ENCODE measurements at regions not wholly inside any gene's neighbourhood (a gene's known extent, or its start where the extent isn't known, plus 50 kb on each side); places are given as distances from the start of the nearest gene placed in this dataset.

DNA sequence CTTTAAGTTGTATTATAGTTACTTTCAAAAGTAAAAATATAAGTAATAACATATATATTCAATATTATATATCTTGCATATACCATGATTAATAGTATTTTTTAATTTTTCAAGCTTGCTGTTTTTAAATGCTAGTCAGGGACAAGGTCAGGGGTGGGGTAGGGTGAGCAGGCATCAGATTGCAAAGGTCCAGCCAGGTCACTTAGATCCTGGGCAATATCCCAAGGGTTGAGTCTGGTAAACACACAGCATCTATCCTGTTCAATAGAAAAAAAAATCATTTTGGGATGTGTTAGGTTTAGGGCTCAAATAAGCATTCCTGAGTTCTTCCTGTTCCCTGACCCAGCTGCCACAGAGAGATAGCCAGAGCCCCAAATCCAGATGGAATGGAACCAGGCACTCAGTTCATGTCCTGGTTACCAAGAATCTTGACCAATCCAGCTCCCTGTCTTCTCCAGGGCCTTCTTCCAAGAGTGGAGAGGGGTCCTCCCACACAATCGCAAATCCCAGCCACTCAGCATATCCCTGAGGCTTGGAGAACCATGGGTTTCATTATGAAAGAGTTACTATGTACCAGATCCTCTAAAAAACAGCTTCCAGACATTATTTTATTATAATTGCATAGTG lies 134.9 kb upstream of the TOP1 start:
- DNase-seq (ENCODE audit: low spot score) (no peak), FAIRE-seq (no peak), ATAC-seq (no peak)
- no peaks in the 10 kb centered on the region for H3K9me3 ChIP-seq (ENCODE audit: low read length)
- in situ Hi-C loops (cut with HindIII; ENCODE audit: extremely low pct_ligation_motif_present, low pct_unique_long_range_greater_than_20kb) = no loop called here
- no peaks in the 10 kb centered on the region for H3K4me1 ChIP-seq (ENCODE audit: insufficient read depth, low read length)
- H2AFZ ChIP-seq (ENCODE audit: low read length) = no peak overlapping the region
- no peak for TF ChIP-seq ZNF326 (CRISPR knock-in tag; IDR thresholded peaks at IDR 0.05; ENCODE audit: borderline replicate concordance)
- TF ChIP-seq, protein P1, sequence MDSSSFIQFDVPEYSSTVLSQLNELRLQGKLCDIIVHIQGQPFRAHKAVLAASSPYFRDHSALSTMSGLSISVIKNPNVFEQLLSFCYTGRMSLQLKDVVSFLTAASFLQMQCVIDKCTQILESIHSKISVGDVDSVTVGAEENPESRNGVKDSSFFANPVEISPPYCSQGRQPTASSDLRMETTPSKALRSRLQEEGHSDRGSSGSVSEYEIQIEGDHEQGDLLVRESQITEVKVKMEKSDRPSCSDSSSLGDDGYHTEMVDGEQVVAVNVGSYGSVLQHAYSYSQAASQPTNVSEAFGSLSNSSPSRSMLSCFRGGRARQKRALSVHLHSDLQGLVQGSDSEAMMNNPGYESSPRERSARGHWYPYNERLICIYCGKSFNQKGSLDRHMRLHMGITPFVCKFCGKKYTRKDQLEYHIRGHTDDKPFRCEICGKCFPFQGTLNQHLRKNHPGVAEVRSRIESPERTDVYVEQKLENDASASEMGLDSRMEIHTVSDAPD (CRISPR knock-in tag; IDR thresholded peaks at IDR 0.05) = no peak
- no peak overlapping the region for H3K9ac ChIP-seq (ENCODE audit: insufficient read depth, low read depth, low read length)
- no peak overlapping the region for H3K27ac ChIP-seq (ENCODE audit: extremely low read length, insufficient read depth, low read length)
- peaks cover 3 to 13% of the 10 kb centered on the region in 2 experiments; a peak in 3 of 5 replicates for H3K27me3 ChIP-seq (ENCODE audit: control insufficient read depth in 1 of 2, insufficient read depth in 2 of 2, low read length in 2 of 2)
- POLR2A ChIA-PET = no interaction called here
- no peaks in the 10 kb centered on the region for H3K79me2 ChIP-seq (ENCODE audit: insufficient read depth, low read length)
- BruUV-seq (replicated peaks) = no TSS peak
- CTCF ChIA-PET (ENCODE audit: low intra/inter-chr PET ratio, low total read pairs) = interaction anchor here (1.5 kb wide), 1 partner anchor 69 kb away, joined by 4 read pairs; no protein-coding TSS in a partner anchor
- no peak overlapping the region for H3K4me3 ChIP-seq (replicated peaks in 1 of 3; ENCODE audit: insufficient read depth in 1 of 3, low read depth in 2 of 3, low read length in 3 of 3)
- intact Hi-C loops (cut with micrococcal nuclease; ENCODE audit: unreplicated experiment) = no loop called here
- no peaks in the 10 kb centered on the region for H4K20me1 ChIP-seq (ENCODE audit: insufficient read depth, low read length)
- WGBS (ENCODE audit: low lambda C conversion rate) = 7% methylated on average over 1 of the region's 1 CpG
- no peak overlapping the region for H3K4me2 ChIP-seq (ENCODE audit: low read depth, low read length)
- H3K36me3 ChIP-seq (replicated peaks in 1 of 2; ENCODE audit: control insufficient read depth in 1 of 2, insufficient read depth in 2 of 2, low read length in 2 of 2) = no peaks in the 10 kb centered on the region

DNA sequence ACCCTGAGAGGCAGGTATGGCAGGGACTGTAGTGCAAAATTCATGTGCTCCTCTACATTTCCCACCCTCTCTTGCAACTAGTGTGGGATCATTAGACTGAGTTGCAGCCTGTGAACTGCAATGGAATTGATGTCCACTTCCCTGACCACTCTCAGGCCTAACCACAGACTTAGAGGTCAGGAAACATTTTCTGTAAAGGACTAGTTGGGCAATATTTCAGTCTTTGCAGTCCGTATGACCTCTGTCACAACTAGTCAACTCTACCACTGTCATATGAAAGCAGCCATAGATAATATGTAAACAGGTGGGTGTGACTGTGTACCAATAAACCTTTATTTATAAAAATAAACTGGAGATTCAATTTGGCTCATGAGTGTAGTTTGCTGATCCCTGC lies 134.4 kb upstream of the TOP1 start:
- POLR2A ChIA-PET = no interaction called here
- in situ Hi-C loops (cut with HindIII; ENCODE audit: extremely low pct_ligation_motif_present, low pct_unique_long_range_greater_than_20kb) = no loop called here
- CTCF ChIA-PET (ENCODE audit: low intra/inter-chr PET ratio, low total read pairs) = no interaction called here
- WGBS (ENCODE audit: low lambda C conversion rate) = 8% methylated on average over 1 of the region's 1 CpG
- Histone ChIP-seq H3K36me3 (replicated peaks in 1 of 2; ENCODE audit: control insufficient read depth in 1 of 2, insufficient read depth in 2 of 2, low read length in 2 of 2) (no peaks in the 10 kb centered on the region), H2AFZ (ENCODE audit: low read length) (no peak overlapping the region), H3K9ac (ENCODE audit: insufficient read depth, low read depth, low read length) (no peak overlapping the region), H3K27me3 (ENCODE audit: control insufficient read depth in 1 of 2, insufficient read depth in 2 of 2, low read length in 2 of 2) (peaks cover 3 to 10% of the 10 kb centered on the region in 2 experiments; a peak in 3 of 5 replicates), H3K4me1 (ENCODE audit: insufficient read depth, low read length) (no peaks in the 10 kb centered on the region), H3K4me2 (ENCODE audit: low read depth, low read length) (no peak overlapping the region), H4K20me1 (ENCODE audit: insufficient read depth, low read length) (no peaks in the 10 kb centered on the region), H3K79me2 (ENCODE audit: insufficient read depth, low read length) (no peaks in the 10 kb centered on the region), H3K4me3 (replicated peaks in 1 of 3; ENCODE audit: insufficient read depth in 1 of 3, low read depth in 2 of 3, low read length in 3 of 3) (no peak overlapping the region), H3K27ac (ENCODE audit: extremely low read length, insufficient read depth, low read length) (no peak overlapping the region), H3K9me3 (ENCODE audit: low read length) (no peaks in the 10 kb centered on the region)
- BruUV-seq (replicated peaks) = no TSS peak
- no peak for DNase-seq (ENCODE audit: low spot score)
- FAIRE-seq = no peak
- ATAC-seq = no peak
- TF ChIP-seq ZNF747 (CRISPR knock-in tag; IDR thresholded peaks at IDR 0.05; ENCODE audit: borderline replicate concordance) = no peak
- no peak for TF ChIP-seq ZNF354B (CRISPR knock-in tag; IDR thresholded peaks at IDR 0.05)
- TF ChIP-seq PHF20 (CRISPR knock-in tag; IDR thresholded peaks at IDR 0.05) = no peak
- no peak for TF ChIP-seq ZSCAN9 (CRISPR knock-in tag; IDR thresholded peaks at IDR 0.05; ENCODE audit: borderline replicate concordance)
- no peak for TF ChIP-seq CEBPG (CRISPR knock-in tag; IDR thresholded peaks at IDR 0.05)
- TF ChIP-seq GATA4 (IDR thresholded peaks at IDR 0.05; ENCODE audit: borderline replicate concordance, low read depth) = no peak
- TF ChIP-seq, protein P2, sequence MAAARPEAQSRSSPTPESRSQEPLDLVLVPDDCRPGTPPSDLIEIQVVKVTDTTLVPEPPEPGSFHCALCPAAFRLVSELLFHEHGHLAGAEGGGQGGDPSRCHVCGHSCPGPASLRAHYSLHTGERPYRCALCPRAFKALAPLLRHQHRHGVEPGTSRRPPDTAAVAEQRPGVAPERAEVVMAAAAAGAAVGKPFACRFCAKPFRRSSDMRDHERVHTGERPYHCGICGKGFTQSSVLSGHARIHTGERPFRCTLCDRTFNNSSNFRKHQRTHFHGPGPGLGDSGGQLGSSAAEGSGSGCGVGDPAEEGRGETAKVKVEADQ (CRISPR knock-in tag; IDR thresholded peaks at IDR 0.05; ENCODE audit: borderline replicate concordance) = no peak
- TF ChIP-seq PITX1 (CRISPR knock-in tag; IDR thresholded peaks at IDR 0.05) = no peak
- TF ChIP-seq ZNF841 (CRISPR knock-in tag; IDR thresholded peaks at IDR 0.05; ENCODE audit: borderline replicate concordance) = no peak
- TF ChIP-seq MBNL3 (CRISPR knock-in tag; conservative IDR thresholded peaks at IDR 0.05) = no peak
- no peak for TF ChIP-seq MED8 (CRISPR knock-in tag; IDR thresholded peaks at IDR 0.05; ENCODE audit: insufficient replicate concordance)
- TF ChIP-seq, protein P3, sequence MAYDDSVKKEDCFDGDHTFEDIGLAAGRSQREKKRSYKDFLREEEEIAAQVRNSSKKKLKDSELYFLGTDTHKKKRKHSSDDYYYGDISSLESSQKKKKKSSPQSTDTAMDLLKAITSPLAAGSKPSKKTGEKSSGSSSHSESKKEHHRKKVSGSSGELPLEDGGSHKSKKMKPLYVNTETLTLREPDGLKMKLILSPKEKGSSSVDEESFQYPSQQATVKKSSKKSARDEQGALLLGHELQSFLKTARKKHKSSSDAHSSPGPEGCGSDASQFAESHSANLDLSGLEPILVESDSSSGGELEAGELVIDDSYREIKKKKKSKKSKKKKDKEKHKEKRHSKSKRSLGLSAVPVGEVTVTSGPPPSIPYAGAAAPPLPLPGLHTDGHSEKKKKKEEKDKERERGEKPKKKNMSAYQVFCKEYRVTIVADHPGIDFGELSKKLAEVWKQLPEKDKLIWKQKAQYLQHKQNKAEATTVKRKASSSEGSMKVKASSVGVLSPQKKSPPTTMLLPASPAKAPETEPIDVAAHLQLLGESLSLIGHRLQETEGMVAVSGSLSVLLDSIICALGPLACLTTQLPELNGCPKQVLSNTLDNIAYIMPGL (CRISPR knock-in tag; IDR thresholded peaks at IDR 0.05; ENCODE audit: borderline replicate concordance in 1 of 2, low read depth in 1 of 2) = no peak
- no peak for TF ChIP-seq SNRNP70 (IDR thresholded peaks at IDR 0.05; ENCODE audit: low read depth, low read length)
- TF ChIP-seq ZC3H4 (CRISPR knock-in tag; IDR thresholded peaks at IDR 0.05; ENCODE audit: borderline replicate concordance) = no peak
- intact Hi-C loops (cut with micrococcal nuclease; ENCODE audit: unreplicated experiment) = no loop called here
